ENCODE measurements at regions not wholly inside any gene's neighbourhood (a gene's known extent, or its start where the extent isn't known, plus 50 kb on each side); places are given as distances from the start of the nearest gene placed in this dataset.

DNA sequence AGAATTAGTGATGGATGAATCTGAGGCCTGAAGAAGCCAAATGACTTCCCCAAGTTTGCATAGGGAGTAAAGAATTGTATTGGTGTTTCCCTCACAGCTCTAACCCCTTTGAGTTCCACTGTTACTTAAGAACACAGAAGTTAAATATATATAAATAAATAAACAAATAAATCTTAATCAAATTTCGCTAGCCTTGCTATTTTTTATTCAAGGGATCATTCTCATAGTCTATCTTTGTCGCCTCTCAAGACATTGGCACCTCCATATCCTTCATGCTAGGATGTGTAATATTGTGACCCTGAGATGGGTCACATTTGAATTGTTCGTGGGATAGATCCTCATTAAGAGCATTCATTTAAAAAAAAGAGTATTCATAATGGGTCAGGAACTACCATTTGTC, 121.3 kb upstream of the HNMT start:
- CTCF ChIA-PET: interaction anchor here (1.1 kb wide), 1 partner anchor 10 kb away, joined by 3 read pairs; no protein-coding TSS in a partner anchor
- no peak overlapping the region for H3K4me2 ChIP-seq
- H3K27ac ChIP-seq (ENCODE audit: low read depth in 2 of 2, low read length in 1 of 2): no peak overlapping the region
- no peaks in the 10 kb centered on the region for H3F3A ChIP-seq (replicated peaks; ENCODE audit: insufficient read depth)
- no peaks in the 10 kb centered on the region for H3K9me2 ChIP-seq
- WGBS (ENCODE audit: low lambda C conversion rate): 9% methylated on average over 3 of the region's 3 CpGs
- no peak for DNase-seq
- H3K4me3 ChIP-seq (ENCODE audit: low read depth in 2 of 2, low read length in 1 of 2): no peak overlapping the region
- H2AFZ ChIP-seq (ENCODE audit: low read depth): no peak overlapping the region
- no peak overlapping the region for H3K9ac ChIP-seq
- H3K79me2 ChIP-seq (ENCODE audit: insufficient read depth): no peaks in the 10 kb centered on the region
- no peaks in the 10 kb centered on the region for H3K36me3 ChIP-seq (replicated peaks in 1 of 2; ENCODE audit: control insufficient read depth in 1 of 2, insufficient read depth in 2 of 2, low read length in 1 of 2)
- H3K9me3 ChIP-seq: no peaks in the 10 kb centered on the region
- H3K27me3 ChIP-seq (ENCODE audit: insufficient read depth): no peaks in the 10 kb centered on the region
- no peaks in the 10 kb centered on the region for H3K4me1 ChIP-seq (ENCODE audit: control insufficient read depth in 1 of 2, insufficient read depth in 2 of 2, low read depth in 1 of 2, low read length in 1 of 2)
- POLR2A ChIA-PET: no interaction called here
- no peaks in the 10 kb centered on the region for H4K20me1 ChIP-seq (ENCODE audit: insufficient read depth)
- no peak for TF ChIP-seq TEAD4 (IDR thresholded peaks at IDR 0.05; ENCODE audit: borderline replicate concordance, insufficient read depth)
- TF ChIP-seq, protein P1, sequence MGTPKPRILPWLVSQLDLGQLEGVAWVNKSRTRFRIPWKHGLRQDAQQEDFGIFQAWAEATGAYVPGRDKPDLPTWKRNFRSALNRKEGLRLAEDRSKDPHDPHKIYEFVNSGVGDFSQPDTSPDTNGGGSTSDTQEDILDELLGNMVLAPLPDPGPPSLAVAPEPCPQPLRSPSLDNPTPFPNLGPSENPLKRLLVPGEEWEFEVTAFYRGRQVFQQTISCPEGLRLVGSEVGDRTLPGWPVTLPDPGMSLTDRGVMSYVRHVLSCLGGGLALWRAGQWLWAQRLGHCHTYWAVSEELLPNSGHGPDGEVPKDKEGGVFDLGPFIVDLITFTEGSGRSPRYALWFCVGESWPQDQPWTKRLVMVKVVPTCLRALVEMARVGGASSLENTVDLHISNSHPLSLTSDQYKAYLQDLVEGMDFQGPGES (IDR thresholded peaks at IDR 0.05; ENCODE audit: low read depth, low read length): no peak
- no peak for TF ChIP-seq SMC3 (IDR thresholded peaks at IDR 0.05; ENCODE audit: low read depth, low read length)
- no peak for TF ChIP-seq MEF2A (IDR thresholded peaks at IDR 0.05; ENCODE audit: borderline replicate concordance, low read depth)
- no peak for TF ChIP-seq RXRA (IDR thresholded peaks at IDR 0.05; ENCODE audit: borderline replicate concordance, low read depth)
- TF ChIP-seq FOXJ3 (CRISPR knock-in tag; IDR thresholded peaks at IDR 0.05): no peak
- TF ChIP-seq EP300 (IDR thresholded peaks at IDR 0.05; ENCODE audit: borderline replicate concordance in 1 of 2, low read depth in 1 of 2, low read length in 1 of 2): no peak
- no peak for TF ChIP-seq MXI1 (IDR thresholded peaks at IDR 0.05; ENCODE audit: low read depth, low read length)
- no peak for TF ChIP-seq RAD21 (IDR thresholded peaks at IDR 0.05; ENCODE audit: low read length)
- no peak for TF ChIP-seq JUND (IDR thresholded peaks at IDR 0.05)
- no peak for TF ChIP-seq CHD2 (IDR thresholded peaks at IDR 0.05; ENCODE audit: low read length, partially characterized antibody)
- TF ChIP-seq ELF1 (IDR thresholded peaks at IDR 0.05): no peak
- TF ChIP-seq NRF1 (IDR thresholded peaks at IDR 0.05; ENCODE audit: low read depth, low read length): no peak
- TF ChIP-seq, protein P2, sequence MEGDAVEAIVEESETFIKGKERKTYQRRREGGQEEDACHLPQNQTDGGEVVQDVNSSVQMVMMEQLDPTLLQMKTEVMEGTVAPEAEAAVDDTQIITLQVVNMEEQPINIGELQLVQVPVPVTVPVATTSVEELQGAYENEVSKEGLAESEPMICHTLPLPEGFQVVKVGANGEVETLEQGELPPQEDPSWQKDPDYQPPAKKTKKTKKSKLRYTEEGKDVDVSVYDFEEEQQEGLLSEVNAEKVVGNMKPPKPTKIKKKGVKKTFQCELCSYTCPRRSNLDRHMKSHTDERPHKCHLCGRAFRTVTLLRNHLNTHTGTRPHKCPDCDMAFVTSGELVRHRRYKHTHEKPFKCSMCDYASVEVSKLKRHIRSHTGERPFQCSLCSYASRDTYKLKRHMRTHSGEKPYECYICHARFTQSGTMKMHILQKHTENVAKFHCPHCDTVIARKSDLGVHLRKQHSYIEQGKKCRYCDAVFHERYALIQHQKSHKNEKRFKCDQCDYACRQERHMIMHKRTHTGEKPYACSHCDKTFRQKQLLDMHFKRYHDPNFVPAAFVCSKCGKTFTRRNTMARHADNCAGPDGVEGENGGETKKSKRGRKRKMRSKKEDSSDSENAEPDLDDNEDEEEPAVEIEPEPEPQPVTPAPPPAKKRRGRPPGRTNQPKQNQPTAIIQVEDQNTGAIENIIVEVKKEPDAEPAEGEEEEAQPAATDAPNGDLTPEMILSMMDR (IDR thresholded peaks at IDR 0.05): no peak
- no peak for TF ChIP-seq YY1 (IDR thresholded peaks at IDR 0.05; ENCODE audit: low read depth)

- no peak for DNase-seq
- H3K27ac ChIP-seq (ENCODE audit: low read depth in 2 of 2, low read length in 1 of 2): no peak overlapping the region
- no peaks in the 10 kb centered on the region for H3K36me3 ChIP-seq (replicated peaks in 1 of 2; ENCODE audit: control insufficient read depth in 1 of 2, insufficient read depth in 2 of 2, low read length in 1 of 2)
- no peak overlapping the region for H3K4me3 ChIP-seq (ENCODE audit: low read depth in 2 of 2, low read length in 1 of 2)
- no peaks in the 10 kb centered on the region for H3K4me1 ChIP-seq (ENCODE audit: control insufficient read depth in 1 of 2, insufficient read depth in 2 of 2, low read depth in 1 of 2, low read length in 1 of 2)
- CTCF ChIA-PET: interaction anchor here (1.0 kb wide), 1 partner anchor 15 kb away, joined by 3 read pairs; no protein-coding TSS in a partner anchor
- POLR2A ChIA-PET: no interaction called here
- H3K9me3 ChIP-seq: no peaks in the 10 kb centered on the region
- H3K79me2 ChIP-seq (ENCODE audit: insufficient read depth): no peaks in the 10 kb centered on the region
- no peaks in the 10 kb centered on the region for H4K20me1 ChIP-seq (ENCODE audit: insufficient read depth)
- H3K9me2 ChIP-seq: no peaks in the 10 kb centered on the region
- no peak overlapping the region for H2AFZ ChIP-seq (ENCODE audit: low read depth)
- H3F3A ChIP-seq (replicated peaks; ENCODE audit: insufficient read depth): no peaks in the 10 kb centered on the region
- H3K9ac ChIP-seq: no peak overlapping the region
- H3K4me2 ChIP-seq: no peak overlapping the region
- no peaks in the 10 kb centered on the region for H3K27me3 ChIP-seq (ENCODE audit: insufficient read depth)
- TF ChIP-seq, protein P1 (IDR thresholded peaks at IDR 0.05; ENCODE audit: low read depth, low read length): no peak
- TF ChIP-seq EP300 (IDR thresholded peaks at IDR 0.05; ENCODE audit: borderline replicate concordance in 1 of 2, low read depth in 1 of 2, low read length in 1 of 2): no peak
- no peak for TF ChIP-seq SIN3A (IDR thresholded peaks at IDR 0.05; ENCODE audit: borderline replicate concordance, low read depth, low read length)
- TF ChIP-seq, protein P3, sequence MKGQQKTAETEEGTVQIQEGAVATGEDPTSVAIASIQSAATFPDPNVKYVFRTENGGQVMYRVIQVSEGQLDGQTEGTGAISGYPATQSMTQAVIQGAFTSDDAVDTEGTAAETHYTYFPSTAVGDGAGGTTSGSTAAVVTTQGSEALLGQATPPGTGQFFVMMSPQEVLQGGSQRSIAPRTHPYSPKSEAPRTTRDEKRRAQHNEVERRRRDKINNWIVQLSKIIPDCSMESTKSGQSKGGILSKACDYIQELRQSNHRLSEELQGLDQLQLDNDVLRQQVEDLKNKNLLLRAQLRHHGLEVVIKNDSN (IDR thresholded peaks at IDR 0.05; ENCODE audit: borderline replicate concordance, low read depth): no peak
- TF ChIP-seq, protein P2 (IDR thresholded peaks at IDR 0.05): no peak
- no peak for TF ChIP-seq NRF1 (IDR thresholded peaks at IDR 0.05; ENCODE audit: low read depth, low read length)
- TF ChIP-seq RXRA (IDR thresholded peaks at IDR 0.05; ENCODE audit: borderline replicate concordance, low read depth): no peak
- TF ChIP-seq POLR2AphosphoS5 (IDR thresholded peaks at IDR 0.05; ENCODE audit: low read depth, low read length): no peak
- no peak for TF ChIP-seq FOXJ3 (CRISPR knock-in tag; IDR thresholded peaks at IDR 0.05)
- TF ChIP-seq JUND (IDR thresholded peaks at IDR 0.05): no peak
- TF ChIP-seq, protein P4, sequence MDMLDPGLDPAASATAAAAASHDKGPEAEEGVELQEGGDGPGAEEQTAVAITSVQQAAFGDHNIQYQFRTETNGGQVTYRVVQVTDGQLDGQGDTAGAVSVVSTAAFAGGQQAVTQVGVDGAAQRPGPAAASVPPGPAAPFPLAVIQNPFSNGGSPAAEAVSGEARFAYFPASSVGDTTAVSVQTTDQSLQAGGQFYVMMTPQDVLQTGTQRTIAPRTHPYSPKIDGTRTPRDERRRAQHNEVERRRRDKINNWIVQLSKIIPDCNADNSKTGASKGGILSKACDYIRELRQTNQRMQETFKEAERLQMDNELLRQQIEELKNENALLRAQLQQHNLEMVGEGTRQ (IDR thresholded peaks at IDR 0.05; ENCODE audit: borderline replicate concordance, low read depth, low read length): no peak
Observed at GRCh38 chr2:137845422-137845821, 118.9 kb upstream of the HNMT start.
